ENCODE measurements at regions not wholly inside any gene's neighbourhood (a gene's known extent, or its start where the extent isn't known, plus 50 kb on each side); places are given as distances from the start of the nearest gene placed in this dataset.

- Mint-ChIP-seq H3K27ac (no peak overlapping the region), H3K27me3 (no peaks in the 10 kb centered on the region), H3K9me3 (no peaks in the 10 kb centered on the region), H3K4me3 (no peak overlapping the region), H3K36me3 (ENCODE audit: low read depth) (no peaks in the 10 kb centered on the region), H3K4me1 (ENCODE audit: low read depth) (no peaks in the 10 kb centered on the region)
- intact Hi-C loops (cut with DNase I, micrococcal nuclease) = no loop called here
- no peak overlapping the region for H3K27ac ChIP-seq (ENCODE audit: low read depth in 1 of 2, low read length in 2 of 2)
- no peak for ATAC-seq (ENCODE audit: poor library complexity)
- no peaks in the 10 kb centered on the region for H3K36me3 ChIP-seq (ENCODE audit: insufficient read depth, low read length)
- DNase-seq = no peak
- no peaks in the 10 kb centered on the region for H3K9me3 ChIP-seq (ENCODE audit: control insufficient read depth in 1 of 2, insufficient read depth in 1 of 2, low read length in 2 of 2)
- H3K4me3 ChIP-seq (ENCODE audit: low read length) = no peak overlapping the region
- ChIA-PET CTCF (no interaction called here), POLR2A (no interaction called here)
- no peaks in the 10 kb centered on the region for H3K27me3 ChIP-seq (ENCODE audit: control insufficient read depth in 1 of 2, insufficient read depth in 2 of 2, low read length in 2 of 2)
- TF ChIP-seq CTCF (IDR thresholded peaks at IDR 0.05) = no peak
- H3K4me1 ChIP-seq (ENCODE audit: insufficient read depth, low read length) = no peaks in the 10 kb centered on the region
These were observed 120.2 kb upstream of the PJA2 start for GRCh38 chr5:109529987-109530386.

GRCh38 chr5:109529520-109529919 lies 119.7 kb upstream of the PJA2 start:
- ChIA-PET CTCF (no interaction called here), POLR2A (no interaction called here)
- Histone ChIP-seq H3K4me1 (ENCODE audit: insufficient read depth, low read length) (no peaks in the 10 kb centered on the region), H3K27ac (ENCODE audit: low read depth in 1 of 2, low read length in 2 of 2) (no peak overlapping the region), H3K27me3 (ENCODE audit: control insufficient read depth in 1 of 2, insufficient read depth in 2 of 2, low read length in 2 of 2) (no peaks in the 10 kb centered on the region), H3K4me3 (ENCODE audit: low read length) (no peak overlapping the region), H3K9me3 (ENCODE audit: control insufficient read depth in 1 of 2, insufficient read depth in 1 of 2, low read length in 2 of 2) (no peaks in the 10 kb centered on the region), H3K36me3 (ENCODE audit: insufficient read depth, low read length) (no peaks in the 10 kb centered on the region)
- Mint-ChIP-seq H3K27me3 (no peaks in the 10 kb centered on the region), H3K36me3 (ENCODE audit: low read depth) (no peaks in the 10 kb centered on the region), H3K9me3 (no peaks in the 10 kb centered on the region), H3K4me1 (ENCODE audit: low read depth) (no peaks in the 10 kb centered on the region), H3K4me3 (no peak overlapping the region), H3K27ac (no peak overlapping the region)
- intact Hi-C loops (cut with DNase I, micrococcal nuclease) = no loop called here
- no peak for TF ChIP-seq CTCF (IDR thresholded peaks at IDR 0.05)
- no peak for ATAC-seq (ENCODE audit: poor library complexity)
- DNase-seq = no peak

- Histone ChIP-seq H3K27ac (ENCODE audit: low read depth in 1 of 2, low read length in 2 of 2) (no peak overlapping the region), H3K27me3 (ENCODE audit: control insufficient read depth in 1 of 2, insufficient read depth in 2 of 2, low read length in 2 of 2) (no peaks in the 10 kb centered on the region), H3K4me3 (ENCODE audit: low read length) (no peak overlapping the region), H3K36me3 (ENCODE audit: insufficient read depth, low read length) (no peaks in the 10 kb centered on the region), H3K4me1 (ENCODE audit: insufficient read depth, low read length) (no peaks in the 10 kb centered on the region), H3K9me3 (ENCODE audit: control insufficient read depth in 1 of 2, insufficient read depth in 1 of 2, low read length in 2 of 2) (no peaks in the 10 kb centered on the region)
- H3K27ac Mint-ChIP-seq = no peak overlapping the region
- no peak overlapping the region for H3K4me3 Mint-ChIP-seq
- POLR2A ChIA-PET = no interaction called here
- CTCF ChIA-PET = no interaction called here
- H3K9me3 Mint-ChIP-seq = no peaks in the 10 kb centered on the region
- intact Hi-C loops (cut with DNase I, micrococcal nuclease) = no loop called here
- no peak for TF ChIP-seq CTCF (IDR thresholded peaks at IDR 0.05)
- no peaks in the 10 kb centered on the region for H3K36me3 Mint-ChIP-seq (ENCODE audit: low read depth)
- H3K4me1 Mint-ChIP-seq (ENCODE audit: low read depth) = no peaks in the 10 kb centered on the region
- no peaks in the 10 kb centered on the region for H3K27me3 Mint-ChIP-seq
- no peak for ATAC-seq (ENCODE audit: poor library complexity)
- no peak for DNase-seq
These were observed 114.8 kb upstream of the PJA2 start for GRCh38 chr5:109524555-109524954.
